H1 (cell line): ENCODE measurements at regions not wholly inside any gene's neighbourhood (a gene's known extent, or its start where the extent isn't known, plus 50 kb on each side); places are given as distances from the start of the nearest gene placed in this dataset.

ENCODE experiments used
- CTCF ChIA-PET: fragments of 300-600 bp; sonication (Branson Sonifier 250); formaldehyde crosslinking; loops from one replicate; lab custom pipeline; 2021; ENCODE audit not compliant: partially characterized antibody; lab: Charles Lee
- POLR2A ChIA-PET: fragments of 300-600 bp; sonication (Branson Sonifier 250); formaldehyde crosslinking; loops from one replicate; lab custom pipeline; 2021; ENCODE audit warnings: inconsistent platforms; ENCODE audit not compliant: partially characterized antibody; lab: Charles Lee
- DNase-seq, 2 experiments: peaks; one replicate each; pipeline versions ENCODE4 v3.0.0 to v3.0.0-alpha.2; 2010 to 2022; ENCODE audit warnings: low spot score in 2 of 2, low read depth in 1 of 2, mixed read lengths in 1 of 2
- FAIRE-seq: peaks from 2 replicates; lab custom pipeline; 2011; peaks lifted over from hg19 to GRCh38; lab: Jason Lieb, UNC
- H2AFZ ChIP-seq: 2 replicates; pipeline ENCODE4 v1.8.1; 2012; ENCODE audit warnings: low read length, inconsistent platforms
- H2AK5ac ChIP-seq: 2 replicates; pipeline ENCODE4 v1.6.1; 2013; ENCODE audit warnings: low read depth, low read length
- H2BK120ac ChIP-seq: replicated peaks from 2 replicates; pipeline ENCODE3; 2013; ENCODE audit warnings: low read depth, low read length, inconsistent platforms
- H2BK12ac ChIP-seq: 2 replicates; pipeline ENCODE4 v1.6.1; 2013; ENCODE audit warnings: low read depth, low read length
- H2BK15ac ChIP-seq: 2 replicates; pipeline ENCODE4 v1.6.1; 2013; ENCODE audit warnings: low read length
- H2BK20ac ChIP-seq: 2 replicates; pipeline ENCODE4 v1.6.1; 2013; ENCODE audit warnings: low read length
- H2BK5ac ChIP-seq: 2 replicates; pipeline ENCODE4 v1.6.1; 2013; ENCODE audit warnings: low read depth, low read length
- H3K14ac ChIP-seq: 2 replicates; pipeline ENCODE4 v1.6.1; 2013; ENCODE audit warnings: inconsistent platforms; ENCODE audit not compliant: insufficient read length
- H3K18ac ChIP-seq: 2 replicates; pipeline ENCODE4 v1.6.1; 2013; ENCODE audit warnings: low read length; ENCODE audit errors: extremely low read depth
- H3K23ac ChIP-seq: 2 replicates; pipeline ENCODE4 v1.6.1; 2013; ENCODE audit warnings: inconsistent platforms; ENCODE audit not compliant: insufficient read length
- H3K23me2 ChIP-seq: 2 replicates; pipeline ENCODE4 v1.6.1; 2013; ENCODE audit warnings: low read depth, low read length
- H3K27ac ChIP-seq: 2 replicates; pipeline ENCODE4 v1.6.1; 2011; ENCODE audit warnings: low read depth, low read length, inconsistent platforms
- H3K27me3 ChIP-seq, 4 experiments: replicated peaks in 1 of 4; 1 replicate in 1 of 4; 2 replicates in 3 of 4; pipeline versions ENCODE4 v1.6.1 to v1.8.1; 2011 to 2013; ENCODE audit warnings: low read length in 3 of 4, mild to moderate bottlenecking in 3 of 4, inconsistent platforms in 2 of 4, mixed read lengths in 2 of 4, moderate library complexity in 1 of 4; ENCODE audit not compliant: control insufficient read depth in 3 of 4, insufficient read depth in 3 of 4; ENCODE audit errors: extremely low read depth in 1 of 4
- H3K36me3 ChIP-seq, 4 experiments: 2 replicates each; pipeline versions ENCODE4 v1.6.1 to v1.8.1; 2011 to 2013; ENCODE audit warnings: mild to moderate bottlenecking in 4 of 4, low read length in 3 of 4, moderate library complexity in 2 of 4, control low read depth in 1 of 4, inconsistent platforms in 1 of 4; ENCODE audit not compliant: insufficient read depth in 4 of 4, control insufficient read depth in 2 of 4
- H3K4ac ChIP-seq: replicated peaks from 2 replicates; pipeline ENCODE3; 2013; ENCODE audit warnings: low read length, low read depth, mixed read lengths, inconsistent platforms; ENCODE audit not compliant: insufficient read length
- H3K4me1 ChIP-seq, 4 experiments: replicated peaks in 1 of 4; 1 replicate in 1 of 4; 2 replicates in 3 of 4; pipeline versions ENCODE4 v1.6.1 to v1.8.1; 2011 to 2013; ENCODE audit warnings: low read length in 3 of 4, inconsistent platforms in 2 of 4, mixed read lengths in 1 of 4; ENCODE audit not compliant: insufficient read depth in 4 of 4, control insufficient read depth in 3 of 4
- H3K4me2 ChIP-seq, 2 experiments: 2 replicates each; pipeline versions ENCODE4 v1.6.1 to v1.8.1; 2011 to 2013; ENCODE audit warnings: low read depth in 2 of 2, low read length in 2 of 2, control low read depth in 1 of 2, inconsistent platforms in 1 of 2, mild to moderate bottlenecking in 1 of 2; ENCODE audit not compliant: insufficient read depth in 1 of 2
- H3K4me3 ChIP-seq, 4 experiments: fragments of 200-600, 300-600 bp in 1 of 4; sonication (generic), shearing (Covaris generic), sonication (Bioruptor Twin) in 1 of 4; 2 replicates each; pipeline versions ENCODE4 v1.5.1 to v1.8.1; 2011 to 2016; ENCODE audit warnings: low read length in 4 of 4, low read depth in 3 of 4, control low read depth in 2 of 4, inconsistent platforms in 2 of 4, mild to moderate bottlenecking in 2 of 4, mixed read lengths in 1 of 4, moderate library complexity in 1 of 4; ENCODE audit not compliant: insufficient read depth in 2 of 4; ENCODE audit errors: extremely low read depth in 1 of 4
- H3K56ac ChIP-seq: replicated peaks from 2 replicates; pipeline ENCODE3; 2013; ENCODE audit warnings: low read depth, mild to moderate bottlenecking, mixed read lengths, low read length, inconsistent platforms; ENCODE audit not compliant: insufficient read length
- H3K79me1 ChIP-seq: 2 replicates; pipeline ENCODE4 v1.6.1; 2013; ENCODE audit warnings: low read depth, low read length, control low read depth
- H3K79me2 ChIP-seq, 2 experiments: 2 replicates each; pipeline versions ENCODE4 v1.6.1 to v1.8.1; 2012 to 2013; ENCODE audit warnings: low read length in 2 of 2, mild to moderate bottlenecking in 2 of 2, inconsistent platforms in 1 of 2; ENCODE audit not compliant: insufficient read depth in 2 of 2, control insufficient read depth in 1 of 2
- H3K9ac ChIP-seq, 4 experiments: replicated peaks in 1 of 4; 1 replicate in 1 of 4; 2 replicates in 3 of 4; pipeline versions ENCODE4 v1.6.1 to v1.8.1; 2011 to 2013; ENCODE audit warnings: low read depth in 3 of 4, low read length in 3 of 4, control low read depth in 2 of 4, mild to moderate bottlenecking in 2 of 4, moderate library complexity in 2 of 4, inconsistent platforms in 1 of 4; ENCODE audit errors: extremely low read depth in 1 of 4
- H3K9me3 ChIP-seq, 2 experiments: 2 replicates each; pipeline versions ENCODE4 v1.6.1 to v1.8.1; 2012 to 2013; ENCODE audit warnings: mild to moderate bottlenecking in 2 of 2, moderate library complexity in 2 of 2, control low read depth in 1 of 2, inconsistent platforms in 1 of 2, low read depth in 1 of 2, low read length in 1 of 2, mixed read lengths in 1 of 2; ENCODE audit not compliant: insufficient read depth in 2 of 2
- H4K20me1 ChIP-seq, 2 experiments: replicated peaks in 1 of 2; 2 replicates each; pipeline versions ENCODE3 to v1.8.1; 2011 to 2013; ENCODE audit warnings: inconsistent platforms in 2 of 2, low read length in 2 of 2, mild to moderate bottlenecking in 1 of 2; ENCODE audit not compliant: insufficient read depth in 2 of 2, control insufficient read depth in 1 of 2
- H4K5ac ChIP-seq: 2 replicates; pipeline ENCODE4 v1.6.1; 2013; ENCODE audit warnings: low read length, low read depth, mixed read lengths, inconsistent platforms; ENCODE audit not compliant: insufficient read length
- H4K8ac ChIP-seq: 2 replicates; pipeline ENCODE4 v1.8.0; 2013; ENCODE audit warnings: mild to moderate bottlenecking, moderate library complexity, low read length, inconsistent platforms; ENCODE audit not compliant: insufficient read depth; ENCODE audit errors: extremely low read depth
- H4K91ac ChIP-seq: replicated peaks from 2 replicates; pipeline ENCODE3; 2013; ENCODE audit warnings: low read length, mixed read lengths, inconsistent platforms; ENCODE audit not compliant: insufficient read length
- MAFK ChIP-seq: IDR thresholded peaks from 2 replicates; pipeline ENCODE4 v1.6.1; 2012; ENCODE audit warnings: low read depth, mild to moderate bottlenecking, improper control_type of control experiment, low read length
- POLR2AphosphoS5 ChIP-seq: IDR thresholded peaks from 2 replicates; pipeline ENCODE4 v1.6.1; 2011; ENCODE audit warnings: low read depth, low read length
- SP4 ChIP-seq: IDR thresholded peaks from 2 replicates; pipeline ENCODE4 v1.6.1; 2012; ENCODE audit warnings: low read length, inconsistent platforms
- TAF7 ChIP-seq: optimal IDR thresholded peaks from 2 replicates; pipeline ENCODE3; 2011; ENCODE audit warnings: low read depth, mild to moderate bottlenecking, inconsistent platforms, low read length, moderate library complexity, borderline replicate concordance
- WGBS, 2 experiments: shearing (Covaris generic) in 1 of 2; methylation state at CpG; one replicate each; pipeline versions ENCODE4 v1.1.6 to v1.1.7; 2013 to 2015; ENCODE audit warnings: low lambda C conversion rate in 2 of 2, mixed read lengths in 2 of 2, inconsistent platforms in 1 of 2, low coverage in 1 of 2, missing lambda C conversion rate in 1 of 2; ENCODE audit not compliant: insufficient replicate concordance in 2 of 2, insufficient coverage in 1 of 2, insufficient read length in 1 of 2; ENCODE audit errors: extremely low coverage in 1 of 2, missing lambda C conversion rate in 1 of 2; 5-methylcytosine and 5-hydroxymethylcytosine counted together

GRCh38 chr6:3910106-3910663 is 61.0 kb downstream of the FAM50B start:
- Histone ChIP-seq H3K23ac (no peak overlapping the region), H3K9ac (no peak overlapping the region), H4K8ac (no peak overlapping the region), H3K9me3 (no peaks in the 10 kb centered on the region), H2AFZ (no peak overlapping the region), H3K14ac (no peak overlapping the region), H3K79me1 (no peaks in the 10 kb centered on the region), H3K4me1 (peaks cover 5 to 14% (median 12%) of the 10 kb centered on the region in 4 experiments), H2BK5ac (no peak overlapping the region), H3K27ac (no peak overlapping the region), H3K23me2 (no peaks in the 10 kb centered on the region), H3K56ac (no peak overlapping the region), H2AK5ac (no peak overlapping the region), H4K91ac (no peak overlapping the region), H3K18ac (no peak overlapping the region), H3K36me3 (no peaks in the 10 kb centered on the region), H2BK20ac (no peak overlapping the region), H2BK15ac (no peak overlapping the region), H4K5ac (no peak overlapping the region), H3K79me2 (no peaks in the 10 kb centered on the region), H2BK120ac (no peak overlapping the region), H3K4ac (no peak overlapping the region), H3K27me3 (no peaks in the 10 kb centered on the region; a peak in 2 of 7 replicates), H4K20me1 (no peaks in the 10 kb centered on the region), H3K4me2 (no peak overlapping the region), H3K4me3 (no peak overlapping the region), H2BK12ac (no peak overlapping the region)
- ChIA-PET CTCF (interaction anchor here (0.8 to 5.9 kb wide), 10 partner anchors 9 to 167 kb away, joined by 3 to 28 read pairs (median 6); partner anchors contain the start of gene FAM50B), POLR2A (no interaction called here)
- FAIRE-seq (no peak), DNase-seq (no peak)
- TF ChIP-seq TAF7 = no peak
- no peak for TF ChIP-seq MAFK
- no peak for TF ChIP-seq SP4
- TF ChIP-seq POLR2AphosphoS5 = no peak
- WGBS, 2 experiments = 88% methylated on average over 7 of the region's 7 CpGs; no CpG with 5 or more reads in 1 of the 2 experiments
